ENCODE measurements at regions not wholly inside any gene's neighbourhood (a gene's known extent, or its start where the extent isn't known, plus 50 kb on each side); places are given as distances from the start of the nearest gene placed in this dataset.
"Not testable (repeated sequence)": the region's sequence is repeated elsewhere in the genome, so short reads cannot be mapped to it uniquely, and the experiment has no call there.

- H3K4me3 ChIP-seq, result no peak overlapping the region
- H3K9me3 ChIP-seq, result no peaks in the 10 kb centered on the region
- TF ChIP-seq POLR2A (IDR thresholded peaks at IDR 0.05), result no peak
- no peak for TF ChIP-seq CTCF (IDR thresholded peaks at IDR 0.05 in 8 of 11, conservative IDR thresholded peaks at IDR 0.05 in 3 of 11)
- no peak for TF ChIP-seq POLR2AphosphoS5 (IDR thresholded peaks at IDR 0.05)
- WGBS, 5 donors, result 39 to 59% (median 55%) methylated on average over 7 of the region's 7 CpGs
- no peaks in the 10 kb centered on the region for H3K4me1 ChIP-seq
- no peak for DNase-seq
- H3K36me3 ChIP-seq, result no peaks in the 10 kb centered on the region
- peaks cover 0 to 16% (median 0%) of the 10 kb centered on the region in 7 donors for H3K27me3 ChIP-seq (replicated peaks in 1 of 7)
- H3K27ac ChIP-seq, result no peak overlapping the region
- intact Hi-C loops (cut with DNase I; ENCODE audit: low total_unique reads), result no loop called here
Observed at GRCh38 chr3:18086078-18086477, 339.1 kb downstream of the SATB1 start.

DNA sequence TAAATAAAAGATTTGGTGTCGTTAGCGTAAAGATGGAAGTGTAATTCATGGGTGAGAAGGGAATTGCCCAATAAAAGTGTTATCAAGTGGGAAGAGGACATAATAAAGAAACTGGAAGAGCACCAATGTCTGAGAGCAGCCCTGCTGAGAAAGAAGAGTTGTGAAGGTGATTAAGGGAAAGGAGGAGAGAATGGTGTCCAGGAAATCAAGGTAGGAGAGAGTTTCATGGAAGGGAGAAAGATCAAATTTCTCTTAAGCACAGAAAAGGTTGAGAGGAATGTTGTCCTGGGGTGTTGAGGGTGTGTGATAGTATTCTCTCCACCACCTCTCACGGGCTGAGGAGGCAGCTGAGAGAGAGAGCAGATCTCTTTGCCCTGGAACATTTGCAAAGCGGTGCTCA, 339.7 kb downstream of the SATB1 start:
- peaks cover 0 to 16% (median 0%) of the 10 kb centered on the region in 7 donors for H3K27me3 ChIP-seq (replicated peaks in 1 of 7)
- H3K4me1 ChIP-seq, result no peaks in the 10 kb centered on the region
- no peaks in the 10 kb centered on the region for H3K9me3 ChIP-seq
- intact Hi-C loops (cut with DNase I; ENCODE audit: low total_unique reads), result no loop called here
- H3K4me3 ChIP-seq, result no peak overlapping the region
- whole genome bisulfite sequencing, 5 donors, result 68 to 86% (median 74%) methylated on average over 4 of the region's 4 CpGs
- no peak for TF ChIP-seq CTCF (IDR thresholded peaks at IDR 0.05 in 8 of 11, conservative IDR thresholded peaks at IDR 0.05 in 3 of 11)
- no peak for TF ChIP-seq POLR2AphosphoS5 (IDR thresholded peaks at IDR 0.05)
- no peak for TF ChIP-seq POLR2A (IDR thresholded peaks at IDR 0.05)
- no peak overlapping the region for H3K27ac ChIP-seq
- no peaks in the 10 kb centered on the region for H3K36me3 ChIP-seq
- no peak for DNase-seq

- H3K4me3 ChIP-seq; DNase-seq; H3K27ac ChIP-seq; H3K36me3 ChIP-seq; H3K9me3 ChIP-seq; intact Hi-C loops (cut with DNase I; ENCODE audit: low total_unique reads); H3K4me1 ChIP-seq: not testable (repeated sequence)
- peaks cover 0 to 16% (median 0%) of the 10 kb centered on the region in 7 donors for H3K27me3 ChIP-seq (replicated peaks in 1 of 7)
- WGBS, 5 donors, result 77 to 96% (median 83%) methylated on average over 1 of the region's 1 CpG
Observed at GRCh38 chr3:18083273-18083590, 340.8 kb upstream of the TBC1D5 start.

- intact Hi-C loops (cut with DNase I; ENCODE audit: low total_unique reads), result no loop called here
Observed at GRCh38 chr3:18082551-18083272, 340.3 kb upstream of the TBC1D5 start.

More at GRCh38 chr3:18082551-18083272, 340.3 kb upstream of the TBC1D5 start:
- WGBS, 5 donors, result 89 to 96% (median 92%) methylated on average over 3 of the region's 3 CpGs
- H3K27me3 ChIP-seq (replicated peaks in 1 of 7), result peaks cover 0 to 16% (median 0%) of the 10 kb centered on the region in 7 donors
- H3K9me3 ChIP-seq, result no peaks in the 10 kb centered on the region
- H3K36me3 ChIP-seq, result no peaks in the 10 kb centered on the region
- H3K4me1 ChIP-seq, result no peaks in the 10 kb centered on the region
- no peak for DNase-seq
- no peak overlapping the region for H3K4me3 ChIP-seq
- no peak overlapping the region for H3K27ac ChIP-seq
- no peak for TF ChIP-seq CTCF (IDR thresholded peaks at IDR 0.05 in 8 of 11, conservative IDR thresholded peaks at IDR 0.05 in 3 of 11)
- TF ChIP-seq POLR2A (IDR thresholded peaks at IDR 0.05), result no peak
